ENCODE measurements at regions not wholly inside any gene's neighbourhood (a gene's known extent, or its start where the extent isn't known, plus 50 kb on each side); places are given as distances from the start of the nearest gene placed in this dataset.

GRCh38 chr2:39845460-39846146 lies 66.5 kb upstream of the THUMPD2 start:
- TF ChIP-seq MYC (IDR thresholded peaks at IDR 0.05; ENCODE audit: low read depth, low read length): no peak
- TF ChIP-seq MYC (CRISPR knock-in tag; IDR thresholded peaks at IDR 0.05; ENCODE audit: borderline replicate concordance, low read depth): no peak
- TF ChIP-seq, protein P1, sequence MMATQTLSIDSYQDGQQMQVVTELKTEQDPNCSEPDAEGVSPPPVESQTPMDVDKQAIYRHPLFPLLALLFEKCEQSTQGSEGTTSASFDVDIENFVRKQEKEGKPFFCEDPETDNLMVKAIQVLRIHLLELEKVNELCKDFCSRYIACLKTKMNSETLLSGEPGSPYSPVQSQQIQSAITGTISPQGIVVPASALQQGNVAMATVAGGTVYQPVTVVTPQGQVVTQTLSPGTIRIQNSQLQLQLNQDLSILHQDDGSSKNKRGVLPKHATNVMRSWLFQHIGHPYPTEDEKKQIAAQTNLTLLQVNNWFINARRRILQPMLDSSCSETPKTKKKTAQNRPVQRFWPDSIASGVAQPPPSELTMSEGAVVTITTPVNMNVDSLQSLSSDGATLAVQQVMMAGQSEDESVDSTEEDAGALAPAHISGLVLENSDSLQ (IDR thresholded peaks at IDR 0.05): no peak
- TF ChIP-seq NCOA1 (IDR thresholded peaks at IDR 0.05; ENCODE audit: low read depth): no peak
- no peak for TF ChIP-seq PATZ1 (CRISPR knock-in tag; IDR thresholded peaks at IDR 0.05; ENCODE audit: borderline replicate concordance)
- no peak for TF ChIP-seq NR1H2 (CRISPR knock-in tag; IDR thresholded peaks at IDR 0.05)
- no peak for TF ChIP-seq POLR2AphosphoS5 (IDR thresholded peaks at IDR 0.05; ENCODE audit: control insufficient read depth, insufficient read depth, low read depth, low read length)
- TF ChIP-seq, protein P2, sequence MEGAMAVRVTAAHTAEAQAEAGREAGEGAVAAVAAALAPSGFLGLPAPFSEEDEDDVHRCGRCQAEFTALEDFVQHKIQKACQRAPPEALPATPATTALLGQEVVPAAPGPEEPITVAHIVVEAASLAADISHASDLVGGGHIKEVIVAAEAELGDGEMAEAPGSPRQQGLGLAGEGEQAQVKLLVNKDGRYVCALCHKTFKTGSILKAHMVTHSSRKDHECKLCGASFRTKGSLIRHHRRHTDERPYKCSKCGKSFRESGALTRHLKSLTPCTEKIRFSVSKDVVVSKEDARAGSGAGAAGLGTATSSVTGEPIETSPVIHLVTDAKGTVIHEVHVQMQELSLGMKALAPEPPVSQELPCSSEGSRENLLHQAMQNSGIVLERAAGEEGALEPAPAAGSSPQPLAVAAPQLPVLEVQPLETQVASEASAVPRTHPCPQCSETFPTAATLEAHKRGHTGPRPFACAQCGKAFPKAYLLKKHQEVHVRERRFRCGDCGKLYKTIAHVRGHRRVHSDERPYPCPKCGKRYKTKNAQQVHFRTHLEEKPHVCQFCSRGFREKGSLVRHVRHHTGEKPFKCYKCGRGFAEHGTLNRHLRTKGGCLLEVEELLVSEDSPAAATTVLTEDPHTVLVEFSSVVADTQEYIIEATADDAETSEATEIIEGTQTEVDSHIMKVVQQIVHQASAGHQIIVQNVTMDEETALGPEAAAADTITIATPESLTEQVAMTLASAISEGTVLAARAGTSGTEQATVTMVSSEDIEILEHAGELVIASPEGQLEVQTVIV (CRISPR knock-in tag; IDR thresholded peaks at IDR 0.05; ENCODE audit: borderline replicate concordance): no peak
- TF ChIP-seq PHF8 (IDR thresholded peaks at IDR 0.05; ENCODE audit: borderline replicate concordance, low read length): no peak
- no peak for TF ChIP-seq RBM34 (IDR thresholded peaks at IDR 0.05; ENCODE audit: borderline replicate concordance, insufficient read depth, low read length)
